ENCODE measurements at regions not wholly inside any gene's neighbourhood (a gene's known extent, or its start where the extent isn't known, plus 50 kb on each side); places are given as distances from the start of the nearest gene placed in this dataset.

- TF ChIP-seq BRCA1 (IDR thresholded peaks at IDR 0.05; ENCODE audit: low read depth, low read length) = no peak
- no peak for TF ChIP-seq ATF3 (IDR thresholded peaks at IDR 0.05; ENCODE audit: insufficient read depth, low read depth, low read length)
- TF ChIP-seq CBX8 (IDR thresholded peaks at IDR 0.05; ENCODE audit: borderline replicate concordance, low read depth, low read length) = no peak
- no peak for TF ChIP-seq ATF2 (IDR thresholded peaks at IDR 0.05; ENCODE audit: low read length)
- no peak for TF ChIP-seq KDM1A (IDR thresholded peaks at IDR 0.05; ENCODE audit: borderline replicate concordance, low read length)
- no peak for TF ChIP-seq NANOG (IDR thresholded peaks at IDR 0.05; ENCODE audit: insufficient read depth, low read depth, low read length, poor library complexity, severe bottlenecking)
- TF ChIP-seq EZH2 (IDR thresholded peaks at IDR 0.05; ENCODE audit: low read depth, low read length, severe bottlenecking) = no peak
- TF ChIP-seq RXRA (IDR thresholded peaks at IDR 0.05; ENCODE audit: insufficient read depth, low read depth, low read length) = no peak
These were observed 50.7 kb upstream of the RPL38 start (continued) for GRCh38 chr17:74152591-74153455.
